GM21576 (cell line): ENCODE measurements at regions not wholly inside any gene's neighbourhood (a gene's known extent, or its start where the extent isn't known, plus 50 kb on each side); places are given as distances from the start of the nearest gene placed in this dataset.
"Not testable (repeated sequence)": the region's sequence is repeated elsewhere in the genome, so short reads cannot be mapped to it uniquely, and the experiment has no call there.

Experiments
- ATAC-seq: cut with Tn5 transposase; IDR thresholded peaks from one replicate; pipeline ENCODE4 v1.9.1; 2021; ENCODE audit warnings: mild to moderate bottlenecking, moderate library complexity; ENCODE audit not compliant: unreplicated experiment

DNA sequence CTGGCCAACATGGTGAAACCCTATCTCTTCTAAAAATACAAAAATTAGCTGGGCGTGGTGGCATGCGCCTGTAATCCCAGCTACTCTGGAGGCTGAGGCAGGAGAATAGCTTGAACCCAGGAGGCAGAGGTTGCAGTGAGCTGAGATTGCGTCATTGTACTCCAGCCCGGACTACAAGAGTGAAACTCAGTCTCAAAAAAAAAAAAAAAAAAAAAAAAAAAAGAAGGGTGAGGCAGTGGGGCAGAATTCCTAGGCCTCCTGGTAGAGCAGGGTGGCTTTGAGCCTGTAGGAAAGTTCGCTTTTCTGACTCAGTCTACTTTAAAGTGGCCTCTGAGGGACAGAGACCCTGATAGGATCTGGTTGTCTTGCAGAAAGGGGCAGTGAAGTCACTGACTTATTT lies 60.8 kb upstream of the GTF3A start:
- not testable (repeated sequence) for ATAC-seq

GRCh38 chr13:27367570-27367969 lies 56.8 kb upstream of the GTF3A start:
- no peak for ATAC-seq

- no peak for ATAC-seq
Measured at GRCh38 chr13:27370305-27370872, 54.0 kb upstream of the GTF3A start.

GRCh38 chr13:27371932-27372331 lies 52.5 kb upstream of the GTF3A start:
- no peak for ATAC-seq

GRCh38 chr13:27372896-27373295 lies 51.5 kb upstream of the GTF3A start:
- ATAC-seq = no peak

- no peak for ATAC-seq
Measured at GRCh38 chr13:27374126-27374613, 50.2 kb upstream of the GTF3A start.
